ENCODE measurements at regions not wholly inside any gene's neighbourhood (a gene's known extent, or its start where the extent isn't known, plus 50 kb on each side); places are given as distances from the start of the nearest gene placed in this dataset.
"Not testable (repeated sequence)": the region's sequence is repeated elsewhere in the genome, so short reads cannot be mapped to it uniquely, and the experiment has no call there.

GRCh38 chr6:134402372-134402984, 84.6 kb upstream of the SGK1 start:
- Mint-ChIP-seq H3K4me3 (no peak overlapping the region), H3K9me3 (no peaks in the 10 kb centered on the region), H3K27ac (no peak overlapping the region), H3K36me3 (ENCODE audit: low read depth) (no peaks in the 10 kb centered on the region), H3K4me1 (peaks cover 3% of the 10 kb centered on the region), H3K27me3 (no peaks in the 10 kb centered on the region)
- POLR2A ChIA-PET: interaction anchor here (0.5 kb wide), 1 partner anchor 27 kb away, joined by 3 read pairs; no protein-coding TSS in a partner anchor
- CTCF ChIA-PET: interaction anchor here (0.6 kb wide), 1 partner anchor 134 kb away, joined by 3 read pairs; no protein-coding TSS in a partner anchor
- DNase-seq: no peak

DNA sequence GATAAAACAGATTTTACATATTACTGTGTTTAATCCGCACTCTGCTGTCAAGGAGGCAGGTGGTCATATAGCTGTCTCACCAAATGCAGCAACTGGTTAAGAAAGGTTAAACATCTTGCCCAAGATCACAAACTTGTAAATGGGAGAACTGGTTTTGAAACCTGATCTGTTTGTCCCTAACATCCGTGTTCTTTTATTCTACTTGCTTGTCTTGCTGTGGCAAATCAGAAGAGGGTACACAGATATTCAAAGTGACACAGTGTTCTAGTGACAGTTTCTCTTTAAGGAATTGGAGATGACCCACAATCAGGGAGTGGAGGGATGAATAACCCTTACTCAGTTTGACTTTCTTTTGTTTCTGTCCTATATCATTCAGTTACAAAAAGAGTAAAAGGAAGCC, 83.0 kb upstream of the SGK1 start:
- DNase-seq: no peak
- H3K4me1 Mint-ChIP-seq: peaks cover 3% of the 10 kb centered on the region
- ChIA-PET POLR2A (interaction anchor here (0.6 kb wide), 1 partner anchor 48 kb away, joined by 3 read pairs; no protein-coding TSS in a partner anchor), CTCF (interaction anchor here (1.9 kb wide), 1 partner anchor 37 kb away, joined by 6 read pairs; no protein-coding TSS in a partner anchor)
- H3K9me3 Mint-ChIP-seq: no peaks in the 10 kb centered on the region
- H3K36me3 Mint-ChIP-seq (ENCODE audit: low read depth): no peaks in the 10 kb centered on the region
- H3K4me3 Mint-ChIP-seq: no peak overlapping the region
- peaks cover 1% of the 10 kb centered on the region for H3K27me3 Mint-ChIP-seq
- no peak overlapping the region for H3K27ac Mint-ChIP-seq

- H3K4me3 Mint-ChIP-seq: no peak overlapping the region
- no peak overlapping the region for H3K27ac Mint-ChIP-seq
- peaks cover 3% of the 10 kb centered on the region for H3K4me1 Mint-ChIP-seq
- no peak for DNase-seq
- ChIA-PET CTCF (interaction anchor here (0.9 to 1.1 kb wide), 2 partner anchors 9 to 12 kb away, joined by 5 to 6 read pairs; no protein-coding TSS in a partner anchor), POLR2A (no interaction called here)
- H3K27me3 Mint-ChIP-seq: peaks cover 1% of the 10 kb centered on the region
- H3K9me3 Mint-ChIP-seq: no peaks in the 10 kb centered on the region
- no peaks in the 10 kb centered on the region for H3K36me3 Mint-ChIP-seq (ENCODE audit: low read depth)
Measured at GRCh38 chr6:134398453-134398852, 80.5 kb upstream of the SGK1 start.

DNA sequence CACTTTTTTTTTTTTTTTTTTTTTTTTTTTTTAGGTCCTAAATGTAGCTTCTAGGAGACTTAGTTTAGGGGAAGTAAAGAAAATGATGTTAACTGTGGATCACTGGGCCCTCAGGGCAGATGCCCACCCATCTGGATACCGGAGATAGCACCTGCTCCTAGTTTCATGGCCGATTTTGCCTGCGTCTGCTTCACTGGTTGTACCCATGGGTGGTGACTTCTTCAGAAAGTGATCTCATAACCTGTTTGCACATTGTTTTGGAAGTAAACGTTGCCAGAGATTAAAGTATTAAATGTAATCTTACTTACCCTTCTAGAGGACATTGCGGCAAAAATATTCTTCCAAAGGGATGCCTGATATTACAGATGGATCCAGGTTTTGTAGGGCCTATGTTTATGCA, 79.8 kb upstream of the SGK1 start:
- no peak overlapping the region for H3K4me3 Mint-ChIP-seq
- H3K27me3 Mint-ChIP-seq: peaks cover 1% of the 10 kb centered on the region
- ChIA-PET POLR2A (no interaction called here), CTCF (interaction anchor here (1.1 to 1.7 kb wide), 2 partner anchors 10 to 11 kb away, joined by 6 read pairs; no protein-coding TSS in a partner anchor)
- no peaks in the 10 kb centered on the region for H3K36me3 Mint-ChIP-seq (ENCODE audit: low read depth)
- H3K9me3 Mint-ChIP-seq: no peaks in the 10 kb centered on the region
- DNase-seq: no peak
- no peak overlapping the region for H3K27ac Mint-ChIP-seq
- H3K4me1 Mint-ChIP-seq: peaks cover 3% of the 10 kb centered on the region

DNA sequence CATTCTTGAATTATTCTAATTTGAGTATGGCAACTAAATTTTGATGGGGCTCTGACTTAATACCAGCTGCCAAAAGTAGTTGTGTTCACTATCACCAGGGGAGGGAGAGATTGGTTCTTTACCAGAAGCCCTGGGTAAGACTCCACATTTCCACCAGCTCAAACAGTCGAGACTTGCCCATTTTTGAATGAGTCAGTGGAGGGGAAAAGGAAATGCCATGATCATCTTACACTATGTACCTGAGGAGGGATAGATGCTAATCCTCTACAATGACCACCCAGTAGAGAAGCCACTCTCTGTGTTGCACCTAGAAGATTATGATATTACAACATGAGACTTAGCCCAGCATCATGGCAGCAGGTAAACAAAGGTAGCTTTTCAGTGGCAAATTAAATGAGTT, 77.0 kb upstream of the SGK1 start:
- DNase-seq: no peak
- Mint-ChIP-seq H3K36me3 (ENCODE audit: low read depth) (no peaks in the 10 kb centered on the region), H3K9me3 (no peaks in the 10 kb centered on the region), H3K4me3 (no peak overlapping the region), H3K4me1 (no peaks in the 10 kb centered on the region), H3K27me3 (peaks cover 1% of the 10 kb centered on the region), H3K27ac (no peak overlapping the region)
- ChIA-PET CTCF (interaction anchor here (0.6 to 1.3 kb wide), 2 partner anchors 16 to 63 kb away, joined by 3 read pairs; no protein-coding TSS in a partner anchor), POLR2A (no interaction called here)

DNA sequence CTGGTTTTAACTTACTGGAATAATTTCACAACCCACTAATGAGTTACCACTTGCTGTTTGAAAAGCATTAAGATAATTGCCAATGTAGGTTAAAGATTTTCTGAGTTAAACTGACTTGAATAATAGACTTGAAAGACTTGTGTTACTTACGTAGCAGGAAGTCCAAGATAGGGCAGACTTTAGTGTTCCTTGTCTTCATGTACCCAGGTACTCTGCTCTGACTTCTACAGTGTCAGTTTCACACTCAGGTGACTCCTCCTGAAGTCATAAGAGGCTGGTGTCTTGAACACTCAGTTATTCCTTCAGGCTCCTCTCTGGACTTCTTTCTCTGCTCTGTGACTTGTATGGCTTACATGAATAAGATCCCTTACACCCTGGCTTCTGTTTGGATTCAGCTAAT, 76.3 kb upstream of the SGK1 start:
- CTCF ChIA-PET: interaction anchor here (1.3 kb wide), 1 partner anchor 15 kb away, joined by 3 read pairs; no protein-coding TSS in a partner anchor

GRCh38 chr6:134391205-134391604, 73.3 kb upstream of the SGK1 start:
- no peaks in the 10 kb centered on the region for H3K27me3 Mint-ChIP-seq
- POLR2A ChIA-PET: interaction anchor here (0.6 kb wide), 1 partner anchor 10 kb away, joined by 7 read pairs; no protein-coding TSS in a partner anchor
- H3K4me1 Mint-ChIP-seq: no peaks in the 10 kb centered on the region
- CTCF ChIA-PET: interaction anchor here (2.1 kb wide), 1 partner anchor 11 kb away, joined by 8 read pairs; no protein-coding TSS in a partner anchor
- no peak overlapping the region for H3K27ac Mint-ChIP-seq
- no peak for DNase-seq
- no peaks in the 10 kb centered on the region for H3K9me3 Mint-ChIP-seq
- H3K36me3 Mint-ChIP-seq (ENCODE audit: low read depth): no peaks in the 10 kb centered on the region
- H3K4me3 Mint-ChIP-seq: no peak overlapping the region

More for the DNA sequence above, 76.3 kb upstream of the SGK1 start:
- no peaks in the 10 kb centered on the region for H3K4me1 Mint-ChIP-seq
- no peaks in the 10 kb centered on the region for H3K36me3 Mint-ChIP-seq (ENCODE audit: low read depth)
- H3K9me3 Mint-ChIP-seq: no peaks in the 10 kb centered on the region
- no peak overlapping the region for H3K27ac Mint-ChIP-seq
- peaks cover 1% of the 10 kb centered on the region for H3K27me3 Mint-ChIP-seq
- POLR2A ChIA-PET: interaction anchor here (0.6 kb wide), 1 partner anchor 120 kb away, joined by 4 read pairs; no protein-coding TSS in a partner anchor
- no peak for DNase-seq
- no peak overlapping the region for H3K4me3 Mint-ChIP-seq

DNA sequence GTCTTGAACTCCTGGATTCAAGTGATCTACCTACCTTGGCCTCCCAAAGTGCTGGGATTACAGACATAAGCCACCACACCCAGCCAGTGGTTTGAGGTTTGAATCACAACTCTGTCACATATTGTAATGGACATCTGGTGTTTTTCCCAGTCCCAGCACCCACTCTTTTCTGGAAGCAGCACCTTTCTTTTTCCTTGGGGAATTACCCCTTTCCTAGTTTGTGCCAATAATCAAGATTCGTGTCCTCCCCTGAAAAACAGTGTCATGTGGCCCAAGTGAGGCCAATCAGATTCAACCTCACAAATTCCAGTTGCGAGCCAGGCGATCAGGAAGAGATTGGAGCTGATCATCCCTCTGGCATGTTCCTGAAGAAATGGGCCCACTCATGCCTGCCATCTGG, 71.7 kb upstream of the SGK1 start:
- H3K27ac Mint-ChIP-seq: no peak overlapping the region
- no peaks in the 10 kb centered on the region for H3K36me3 Mint-ChIP-seq (ENCODE audit: low read depth)
- no peak for DNase-seq
- H3K4me1 Mint-ChIP-seq: no peaks in the 10 kb centered on the region
- no peaks in the 10 kb centered on the region for H3K27me3 Mint-ChIP-seq
- ChIA-PET POLR2A (no interaction called here), CTCF (interaction anchor here (2.1 kb wide), 1 partner anchor 9 kb away, joined by 8 read pairs; no protein-coding TSS in a partner anchor)
- H3K4me3 Mint-ChIP-seq: no peak overlapping the region
- H3K9me3 Mint-ChIP-seq: no peaks in the 10 kb centered on the region

DNA sequence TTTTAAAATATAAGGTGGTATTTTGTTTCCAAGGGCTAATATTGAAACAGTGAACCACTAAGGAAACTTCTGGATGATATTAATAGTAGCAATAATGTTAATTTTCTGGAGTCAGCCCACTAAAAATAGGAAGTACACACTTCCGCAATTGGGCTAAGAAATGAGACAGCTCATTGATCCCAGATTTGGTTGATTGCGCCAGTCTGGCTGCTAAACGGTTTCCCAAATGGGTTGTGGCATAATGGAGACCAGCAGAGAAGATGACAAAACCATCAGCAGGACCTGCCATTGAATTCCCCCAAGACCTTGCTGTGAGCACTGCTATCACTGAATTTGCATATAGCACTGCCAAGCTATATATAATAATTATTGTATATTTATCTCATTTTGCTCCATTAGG, 71.2 kb upstream of the SGK1 start:
- no peak overlapping the region for H3K4me3 Mint-ChIP-seq
- CTCF ChIA-PET: interaction anchor here (2.1 kb wide), 1 partner anchor 9 kb away, joined by 8 read pairs; no protein-coding TSS in a partner anchor
- H3K27ac Mint-ChIP-seq: no peak overlapping the region
- no peaks in the 10 kb centered on the region for H3K4me1 Mint-ChIP-seq
- no peak for DNase-seq
- H3K36me3 Mint-ChIP-seq (ENCODE audit: low read depth): no peaks in the 10 kb centered on the region
- no peaks in the 10 kb centered on the region for H3K9me3 Mint-ChIP-seq
- POLR2A ChIA-PET: no interaction called here
- no peaks in the 10 kb centered on the region for H3K27me3 Mint-ChIP-seq

DNA sequence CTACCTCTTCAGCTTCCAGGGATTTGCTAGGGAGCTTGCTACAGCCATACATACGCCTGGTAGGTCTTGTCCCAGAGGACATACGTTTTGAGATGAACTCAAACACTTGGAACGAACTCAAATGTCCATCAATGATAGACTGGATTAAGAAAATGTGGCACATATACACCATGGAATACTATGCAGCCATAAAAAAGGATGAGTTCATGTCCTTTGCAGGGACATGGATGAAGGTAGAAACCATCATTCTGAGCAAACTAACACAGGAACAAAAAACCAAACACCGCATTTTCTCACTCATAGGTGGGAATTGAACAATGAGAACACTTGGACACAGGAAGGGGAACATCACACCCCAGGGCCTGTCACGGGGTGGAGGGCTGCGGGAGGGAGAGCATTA, 68.6 kb upstream of the SGK1 start:
- POLR2A ChIA-PET; H3K4me1 Mint-ChIP-seq; H3K27me3 Mint-ChIP-seq; H3K4me3 Mint-ChIP-seq; DNase-seq; H3K36me3 Mint-ChIP-seq (ENCODE audit: low read depth); H3K9me3 Mint-ChIP-seq; H3K27ac Mint-ChIP-seq: not testable (repeated sequence)
- CTCF ChIA-PET: interaction anchor here (0.7 to 1.6 kb wide), 4 partner anchors 11 to 74 kb away, joined by 3 to 6 read pairs (median 4); no protein-coding TSS in a partner anchor

DNA sequence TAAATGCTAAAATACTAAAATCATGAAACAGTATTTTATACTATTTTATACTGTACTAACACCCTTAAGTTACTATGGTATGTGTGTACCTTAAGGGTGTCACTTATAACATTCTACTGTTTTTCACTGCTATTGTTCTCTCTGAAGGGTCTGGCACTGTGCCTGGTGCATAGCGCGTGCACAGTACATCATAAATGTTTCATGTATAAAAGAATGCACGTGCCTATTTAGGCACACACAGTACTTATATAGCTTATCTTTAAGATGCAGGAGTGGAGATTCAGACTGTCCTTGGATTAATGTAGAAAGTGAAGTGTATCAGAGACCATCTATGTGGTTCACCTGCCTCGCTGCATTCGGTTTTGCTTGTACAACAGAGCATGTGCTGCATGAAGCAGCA, 64.0 kb upstream of the SGK1 start:
- POLR2A ChIA-PET: no interaction called here
- no peak for DNase-seq
- H3K4me1 Mint-ChIP-seq: peaks cover 23% of the 10 kb centered on the region

DNA sequence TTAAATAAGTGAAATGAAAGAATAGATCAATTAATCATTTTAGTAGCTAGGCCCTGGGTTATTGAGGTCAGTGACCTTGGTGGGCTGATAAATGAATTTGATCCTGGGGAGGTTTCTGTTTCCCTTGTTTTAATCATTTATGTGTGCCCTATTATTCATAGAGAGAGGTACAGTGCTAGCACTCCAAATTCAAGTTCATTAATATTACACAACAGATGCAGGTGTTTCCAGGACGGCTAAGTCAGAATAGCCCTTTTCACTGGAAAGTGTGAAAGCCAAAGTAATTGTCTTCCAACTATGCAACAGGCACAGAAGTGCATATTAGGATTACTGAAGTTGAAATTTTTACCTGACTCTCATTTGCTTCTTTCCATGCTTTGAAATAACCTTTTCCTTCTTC, 61.7 kb upstream of the SGK1 start:
- H3K4me3 Mint-ChIP-seq: no peak overlapping the region
- ChIA-PET POLR2A (no interaction called here), CTCF (interaction anchor here (1.0 to 1.9 kb wide), 3 partner anchors 11 to 27 kb away, joined by 3 to 8 read pairs (median 4); no protein-coding TSS in a partner anchor)
- H3K27me3 Mint-ChIP-seq: no peaks in the 10 kb centered on the region
- H3K36me3 Mint-ChIP-seq (ENCODE audit: low read depth): no peaks in the 10 kb centered on the region
- H3K4me1 Mint-ChIP-seq: peaks cover 28% of the 10 kb centered on the region
- no peak overlapping the region for H3K27ac Mint-ChIP-seq
- DNase-seq: no peak
- H3K9me3 Mint-ChIP-seq: peaks cover 2% of the 10 kb centered on the region

More for the DNA sequence above, 64.0 kb upstream of the SGK1 start:
- Mint-ChIP-seq H3K4me3 (no peak overlapping the region), H3K27me3 (no peaks in the 10 kb centered on the region), H3K27ac (no peak overlapping the region), H3K9me3 (peaks cover under 1% of the 10 kb centered on the region), H3K36me3 (ENCODE audit: low read depth) (no peaks in the 10 kb centered on the region)
- CTCF ChIA-PET: interaction anchor here (1.3 kb wide), 1 partner anchor 11 kb away, joined by 4 read pairs; no protein-coding TSS in a partner anchor

- POLR2A ChIA-PET: no interaction called here
- peaks cover 29% of the 10 kb centered on the region for H3K4me1 Mint-ChIP-seq
- H3K36me3 Mint-ChIP-seq (ENCODE audit: low read depth): no peaks in the 10 kb centered on the region
- CTCF ChIA-PET: interaction anchor here (1.0 kb wide), 1 partner anchor 16 kb away, joined by 3 read pairs; no protein-coding TSS in a partner anchor
- H3K27me3 Mint-ChIP-seq: no peaks in the 10 kb centered on the region
- H3K4me3 Mint-ChIP-seq: no peak overlapping the region
- peaks cover 2% of the 10 kb centered on the region for H3K9me3 Mint-ChIP-seq
- DNase-seq: no peak
- H3K27ac Mint-ChIP-seq: no peak overlapping the region
Measured at GRCh38 chr6:134379076-134379475, 61.2 kb upstream of the SGK1 start.

Data from activated CD4-positive, alpha-beta T cell treated with anti-CD3 and anti-CD28 coated beads, Interleukin-2, amount 10 ng/mL, durations not matched to agents 7 days and 5 days (primary cell).